Neural cell (in vitro differentiated cells): ENCODE measurements at regions not wholly inside any gene's neighbourhood (a gene's known extent, or its start where the extent isn't known, plus 50 kb on each side); places are given as distances from the start of the nearest gene placed in this dataset.

ENCODE experiments used
- H2AFZ ChIP-seq: fragments of 200-600, 300-800 bp; sonication (generic), shearing (Covaris generic); 2 replicates; pipeline ENCODE4 v1.6.0; 2014; ENCODE audit warnings: low read depth, mild to moderate bottlenecking, antibody characterized with exemption, low read length, moderate library complexity
- H3F3A ChIP-seq: fragments of 200-600 bp; shearing (Covaris generic); 2 replicates; pipeline ENCODE4 v1.6.1; 2016; ENCODE audit warnings: mild to moderate bottlenecking, moderate library complexity, mixed read lengths, antibody characterized with exemption, low read length; ENCODE audit not compliant: insufficient read depth, poor library complexity, severe bottlenecking
- H3K27ac ChIP-seq: fragments of 200-600, 300-800 bp; sonication (generic), shearing (Covaris generic); 2 replicates; pipeline ENCODE4 v1.5.1; 2014; ENCODE audit warnings: mild to moderate bottlenecking, low read length, moderate library complexity
- H3K27me3 ChIP-seq: fragments of 300-800, 200-600 bp; sonication (generic), shearing (Covaris generic); 2 replicates; pipeline ENCODE4 v1.6.0; 2014; ENCODE audit warnings: mild to moderate bottlenecking, low read depth, low read length, moderate library complexity; ENCODE audit not compliant: insufficient read depth
- H3K36me3 ChIP-seq: fragments of 300-800, 200-600 bp; sonication (generic), shearing (Covaris generic); 2 replicates; pipeline ENCODE4 v1.5.1; 2014; ENCODE audit warnings: mild to moderate bottlenecking, antibody characterized with exemption, low read length, moderate library complexity; ENCODE audit not compliant: insufficient read depth
- H3K4me2 ChIP-seq: fragments of 300-800, 200-600 bp; sonication (generic), shearing (Covaris generic); 2 replicates; pipeline ENCODE4 v1.6.0; 2014; ENCODE audit warnings: mild to moderate bottlenecking, low read length
- H3K4me3 ChIP-seq: fragments of 300-800, 200-600 bp; sonication (generic), shearing (Covaris generic); 2 replicates; pipeline ENCODE4 v1.5.1; 2014; ENCODE audit warnings: mild to moderate bottlenecking, low read length, moderate library complexity
- H3K79me2 ChIP-seq: fragments of 200-600 bp; shearing (Covaris generic); replicated peaks from 2 replicates; pipeline ENCODE4 v1.6.0; 2014; ENCODE audit warnings: mild to moderate bottlenecking, low read length, moderate library complexity; ENCODE audit not compliant: insufficient read depth
- H3K9ac ChIP-seq: fragments of 300-800, 200-600 bp; sonication (generic), shearing (Covaris generic); 2 replicates; pipeline ENCODE4 v1.6.1; 2016; ENCODE audit warnings: mild to moderate bottlenecking, low read length, mixed read lengths
- H3K9me2 ChIP-seq: fragments of 200-600 bp; shearing (Covaris generic); 2 replicates; pipeline ENCODE4 v1.6.1; 2016; ENCODE audit warnings: mild to moderate bottlenecking, low read length, mixed read lengths; ENCODE audit not compliant: insufficient read depth
- H3K9me3 ChIP-seq: fragments of 200-600, 300-800 bp; sonication (generic), shearing (Covaris generic); 2 replicates; pipeline ENCODE4 v1.6.1; 2016; ENCODE audit warnings: mild to moderate bottlenecking, mixed run types, low read length, moderate library complexity, mixed read lengths
- H4K20me1 ChIP-seq: fragments of 200-600 bp; shearing (Covaris generic); 2 replicates; pipeline ENCODE4 v1.6.1; 2016; ENCODE audit warnings: mild to moderate bottlenecking, mixed run types; ENCODE audit not compliant: insufficient read depth
- EP300 ChIP-seq: fragments of 450-650 bp; conservative IDR thresholded peaks from 2 replicates; pipeline ENCODE4 v1.6.1; 2014; ENCODE audit warnings: antibody characterized with exemption, mild to moderate bottlenecking, moderate library complexity; ENCODE audit not compliant: poor library complexity, severe bottlenecking
- EZH2 ChIP-seq: fragments of 200-600, 300-800 bp; shearing (Covaris generic), sonication (generic); IDR thresholded peaks from 2 replicates; pipeline ENCODE4 v1.6.1; 2014; ENCODE audit warnings: antibody characterized with exemption, low read length, borderline replicate concordance, mild to moderate bottlenecking; ENCODE audit not compliant: insufficient read depth, poor library complexity, severe bottlenecking
- MXI1 ChIP-seq: fragments of 450-650 bp; conservative IDR thresholded peaks from 2 replicates; pipeline ENCODE4 v1.6.1; 2014; ENCODE audit warnings: antibody characterized with exemption, mild to moderate bottlenecking; ENCODE audit not compliant: poor library complexity, severe bottlenecking
- POLR2AphosphoS5 ChIP-seq: IDR thresholded peaks from 2 replicates; pipeline ENCODE4 v1.6.1; 2012
- RAD21 ChIP-seq: fragments of 450-650 bp; conservative IDR thresholded peaks from 2 replicates; pipeline ENCODE4 v1.6.1; 2014; ENCODE audit warnings: antibody characterized with exemption, mild to moderate bottlenecking, moderate library complexity
- SMC3 ChIP-seq: fragments of 450-650 bp; conservative IDR thresholded peaks from 2 replicates; pipeline ENCODE4 v1.6.1; 2014; ENCODE audit warnings: antibody characterized with exemption, mild to moderate bottlenecking, moderate library complexity; ENCODE audit not compliant: poor library complexity
- TAF1 ChIP-seq: IDR thresholded peaks from 2 replicates; pipeline ENCODE4 v1.6.1; 2012; ENCODE audit warnings: low read depth
- TF ChIP-seq, protein P1 (sequence below): IDR thresholded peaks from 2 replicates; pipeline ENCODE4 v1.6.1; 2012; ENCODE audit warnings: borderline replicate concordance
- TF ChIP-seq, protein P2 (sequence below): fragments of 450-650 bp; IDR thresholded peaks from 2 replicates; pipeline ENCODE4 v1.5.1; 2014; ENCODE audit warnings: antibody characterized with exemption, mild to moderate bottlenecking, moderate library complexity; ENCODE audit not compliant: poor library complexity, severe bottlenecking

DNA sequence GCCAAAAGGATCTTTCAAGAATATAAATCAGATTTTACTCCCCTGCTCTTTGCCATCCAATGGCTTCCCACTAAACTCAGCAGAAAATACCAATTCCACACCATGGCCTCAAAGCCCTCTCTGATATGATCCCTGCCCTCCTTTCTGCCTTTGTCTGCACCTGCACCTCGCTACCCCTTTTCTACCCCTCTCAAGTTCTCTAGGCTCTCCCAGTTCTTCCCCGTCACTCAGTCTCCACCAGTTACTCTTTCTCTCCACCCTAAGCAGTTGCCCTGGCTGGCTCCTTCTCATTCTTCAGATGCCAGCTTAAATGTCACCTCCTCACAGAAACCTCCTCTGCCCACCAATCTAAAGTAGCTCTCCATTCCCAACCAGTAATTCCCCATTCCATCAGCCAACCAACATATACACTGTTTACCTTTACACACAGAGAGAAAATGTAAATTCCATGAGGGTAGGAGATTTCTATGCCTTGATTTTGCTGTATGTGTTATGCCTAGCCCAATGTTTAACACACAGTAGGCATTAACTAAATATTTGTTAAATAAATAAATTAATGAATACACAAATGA, 93.6 kb upstream of the LPP start:
- Histone ChIP-seq H3K79me2 (no peaks in the 10 kb centered on the region), H3K4me2 (no peak overlapping the region), H3K27ac (no peak overlapping the region), H3F3A (no peaks in the 10 kb centered on the region), H4K20me1 (no peaks in the 10 kb centered on the region), H3K9me3 (no peaks in the 10 kb centered on the region), H3K4me3 (no peak overlapping the region), H3K9ac (no peak overlapping the region), H3K36me3 (no peaks in the 10 kb centered on the region), H2AFZ (no peak overlapping the region), H3K27me3 (no peaks in the 10 kb centered on the region), H3K9me2 (no peaks in the 10 kb centered on the region)
- TF ChIP-seq, protein P1, sequence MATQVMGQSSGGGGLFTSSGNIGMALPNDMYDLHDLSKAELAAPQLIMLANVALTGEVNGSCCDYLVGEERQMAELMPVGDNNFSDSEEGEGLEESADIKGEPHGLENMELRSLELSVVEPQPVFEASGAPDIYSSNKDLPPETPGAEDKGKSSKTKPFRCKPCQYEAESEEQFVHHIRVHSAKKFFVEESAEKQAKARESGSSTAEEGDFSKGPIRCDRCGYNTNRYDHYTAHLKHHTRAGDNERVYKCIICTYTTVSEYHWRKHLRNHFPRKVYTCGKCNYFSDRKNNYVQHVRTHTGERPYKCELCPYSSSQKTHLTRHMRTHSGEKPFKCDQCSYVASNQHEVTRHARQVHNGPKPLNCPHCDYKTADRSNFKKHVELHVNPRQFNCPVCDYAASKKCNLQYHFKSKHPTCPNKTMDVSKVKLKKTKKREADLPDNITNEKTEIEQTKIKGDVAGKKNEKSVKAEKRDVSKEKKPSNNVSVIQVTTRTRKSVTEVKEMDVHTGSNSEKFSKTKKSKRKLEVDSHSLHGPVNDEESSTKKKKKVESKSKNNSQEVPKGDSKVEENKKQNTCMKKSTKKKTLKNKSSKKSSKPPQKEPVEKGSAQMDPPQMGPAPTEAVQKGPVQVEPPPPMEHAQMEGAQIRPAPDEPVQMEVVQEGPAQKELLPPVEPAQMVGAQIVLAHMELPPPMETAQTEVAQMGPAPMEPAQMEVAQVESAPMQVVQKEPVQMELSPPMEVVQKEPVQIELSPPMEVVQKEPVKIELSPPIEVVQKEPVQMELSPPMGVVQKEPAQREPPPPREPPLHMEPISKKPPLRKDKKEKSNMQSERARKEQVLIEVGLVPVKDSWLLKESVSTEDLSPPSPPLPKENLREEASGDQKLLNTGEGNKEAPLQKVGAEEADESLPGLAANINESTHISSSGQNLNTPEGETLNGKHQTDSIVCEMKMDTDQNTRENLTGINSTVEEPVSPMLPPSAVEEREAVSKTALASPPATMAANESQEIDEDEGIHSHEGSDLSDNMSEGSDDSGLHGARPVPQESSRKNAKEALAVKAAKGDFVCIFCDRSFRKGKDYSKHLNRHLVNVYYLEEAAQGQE = no peak
- TF ChIP-seq POLR2AphosphoS5 (no peak), MXI1 (no peak), EZH2 (no peak), RAD21 (no peak), TAF1 (no peak), SMC3 (no peak), EP300 (no peak)
- TF ChIP-seq, protein P2, sequence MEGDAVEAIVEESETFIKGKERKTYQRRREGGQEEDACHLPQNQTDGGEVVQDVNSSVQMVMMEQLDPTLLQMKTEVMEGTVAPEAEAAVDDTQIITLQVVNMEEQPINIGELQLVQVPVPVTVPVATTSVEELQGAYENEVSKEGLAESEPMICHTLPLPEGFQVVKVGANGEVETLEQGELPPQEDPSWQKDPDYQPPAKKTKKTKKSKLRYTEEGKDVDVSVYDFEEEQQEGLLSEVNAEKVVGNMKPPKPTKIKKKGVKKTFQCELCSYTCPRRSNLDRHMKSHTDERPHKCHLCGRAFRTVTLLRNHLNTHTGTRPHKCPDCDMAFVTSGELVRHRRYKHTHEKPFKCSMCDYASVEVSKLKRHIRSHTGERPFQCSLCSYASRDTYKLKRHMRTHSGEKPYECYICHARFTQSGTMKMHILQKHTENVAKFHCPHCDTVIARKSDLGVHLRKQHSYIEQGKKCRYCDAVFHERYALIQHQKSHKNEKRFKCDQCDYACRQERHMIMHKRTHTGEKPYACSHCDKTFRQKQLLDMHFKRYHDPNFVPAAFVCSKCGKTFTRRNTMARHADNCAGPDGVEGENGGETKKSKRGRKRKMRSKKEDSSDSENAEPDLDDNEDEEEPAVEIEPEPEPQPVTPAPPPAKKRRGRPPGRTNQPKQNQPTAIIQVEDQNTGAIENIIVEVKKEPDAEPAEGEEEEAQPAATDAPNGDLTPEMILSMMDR = no peak

DNA sequence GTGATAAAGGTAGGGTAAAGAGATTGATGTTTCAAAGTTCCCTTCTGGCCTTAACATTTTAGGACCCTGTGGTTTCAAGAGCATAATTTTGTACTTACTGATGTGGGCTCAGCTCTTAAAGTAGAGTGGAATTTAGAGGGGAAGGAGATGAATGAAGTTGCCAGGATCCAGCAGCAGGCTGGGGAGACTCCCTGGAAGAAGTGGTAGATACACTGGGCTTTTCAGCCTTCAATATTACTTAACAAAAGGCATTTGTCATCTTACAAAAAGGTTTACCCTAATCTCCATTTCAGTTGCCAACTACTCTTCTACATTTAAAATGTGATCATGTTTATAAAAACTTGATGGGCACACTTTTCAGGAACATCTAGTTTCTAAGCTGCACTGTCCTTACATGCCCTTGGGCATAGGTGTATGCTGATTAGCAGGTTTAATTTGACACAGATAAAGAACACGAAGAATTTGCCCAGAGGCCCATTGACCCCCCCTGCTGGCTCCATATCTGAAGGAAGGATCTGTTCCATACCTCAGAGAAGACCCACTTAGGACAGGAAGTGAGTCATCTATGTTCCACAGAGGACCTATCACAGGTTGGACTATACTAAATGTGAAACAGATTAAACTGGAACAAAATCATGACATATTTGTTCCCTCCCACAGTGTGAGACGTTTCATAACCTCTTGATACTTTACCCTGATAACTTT, 93.0 kb upstream of the LPP start:
- Histone ChIP-seq H3K36me3 (no peaks in the 10 kb centered on the region), H3K4me2 (no peak overlapping the region), H4K20me1 (no peaks in the 10 kb centered on the region), H3F3A (no peaks in the 10 kb centered on the region), H3K79me2 (no peaks in the 10 kb centered on the region), H3K9me3 (no peaks in the 10 kb centered on the region), H3K9me2 (no peaks in the 10 kb centered on the region), H3K27ac (no peak overlapping the region), H3K4me3 (no peak overlapping the region), H3K27me3 (no peaks in the 10 kb centered on the region), H3K9ac (no peak overlapping the region), H2AFZ (no peak overlapping the region)
- TF ChIP-seq TAF1 (no peak), SMC3 (no peak), EP300 (no peak)
- TF ChIP-seq, protein P1 = no peak
